PC-3 (cell line): ENCODE measurements at regions not wholly inside any gene's neighbourhood (a gene's known extent, or its start where the extent isn't known, plus 50 kb on each side); places are given as distances from the start of the nearest gene placed in this dataset.

Source experiments
- ATAC-seq: fragments of 200-7000 bp; cut with Tn5 transposase; 2 replicates; pipeline ENCODE4 v1.9.1; 2020; ENCODE audit warnings: mild to moderate bottlenecking, moderate library complexity
- BruUV-seq: library from RNA; stranded (reverse); fragments of 400-500 nt; replicated peaks from 2 replicates; lab custom pipeline; 2021; lab: Mats Ljungman, UMichigan
- CTCF ChIA-PET: fragments of 300-600 bp; sonication (Branson Sonifier 250); formaldehyde crosslinking; loops from one replicate; lab custom pipeline; 2022; ENCODE audit warnings: antibody characterized with exemption; lab: Charles Lee
- POLR2A ChIA-PET: fragments of 300-600 bp; sonication (Branson Sonifier 250); formaldehyde crosslinking; loops from one replicate; lab custom pipeline; 2022; ENCODE audit warnings: antibody characterized with exemption; ENCODE audit not compliant: unreplicated experiment; lab: Charles Lee
- DNase-seq: peaks from one replicate; pipeline ENCODE4 v3.0.0-alpha.2; 2015
- H2AFZ ChIP-seq: fragments of 300-600 bp; sonication (generic); 2 replicates; pipeline ENCODE4 v1.6.0; 2016; ENCODE audit warnings: antibody characterized with exemption, low read length
- H3F3A ChIP-seq: fragments of 300-600 bp; sonication (generic); one replicate; pipeline ENCODE4 v1.6.0; 2017; ENCODE audit warnings: antibody characterized with exemption, low read length, control low read depth, mild to moderate bottlenecking; ENCODE audit not compliant: unreplicated experiment
- H3K27ac ChIP-seq: fragments of 300-600 bp; sonication (generic); 2 replicates; pipeline ENCODE4 v1.5.1; 2016; ENCODE audit warnings: mild to moderate bottlenecking, low read length
- H3K27me3 ChIP-seq: fragments of 300-600 bp; sonication (generic); 2 replicates; pipeline ENCODE4 v1.6.1; 2016; ENCODE audit warnings: low read length, mixed read lengths
- H3K36me3 ChIP-seq: fragments of 300-600 bp; sonication (generic); 2 replicates; pipeline ENCODE4 v1.6.1; 2016; ENCODE audit warnings: low read depth, mixed run types, low read length, mixed read lengths
- H3K4me1 ChIP-seq: fragments of 300-600 bp; sonication (generic); 2 replicates; pipeline ENCODE4 v1.5.1; 2016; ENCODE audit warnings: low read length; ENCODE audit not compliant: insufficient read depth
- H3K4me2 ChIP-seq: fragments of 300-600 bp; sonication (generic); 2 replicates; pipeline ENCODE4 v1.6.0; 2016; ENCODE audit warnings: low read length
- H3K4me3 ChIP-seq: fragments of 300-600 bp; sonication (generic); 2 replicates; pipeline ENCODE4 v1.5.1; 2016; ENCODE audit warnings: mild to moderate bottlenecking, low read length, mixed read lengths
- H3K79me2 ChIP-seq: fragments of 300-600 bp; sonication (generic); 2 replicates; pipeline ENCODE4 v1.6.1; 2017; ENCODE audit warnings: low read length, mixed read lengths
- H3K9ac ChIP-seq: fragments of 300-600 bp; sonication (generic); 2 replicates; pipeline ENCODE4 v1.6.0; 2016; ENCODE audit warnings: mild to moderate bottlenecking, low read length
- H3K9me2 ChIP-seq: fragments of 300-600 bp; sonication (generic); replicated peaks from 2 replicates; pipeline ENCODE4 v1.6.1; 2016; ENCODE audit warnings: mixed run types, low read length, mixed read lengths
- H3K9me3 ChIP-seq: fragments of 300-600 bp; sonication (generic); 2 replicates; pipeline ENCODE4 v1.6.1; 2016; ENCODE audit warnings: low read length, mixed read lengths
- H4K20me1 ChIP-seq: fragments of 300-600 bp; sonication (generic); 2 replicates; pipeline ENCODE4 v1.6.1; 2016; ENCODE audit warnings: low read length, mixed read lengths
- CTCF ChIP-seq: fragments of 300-600 bp; sonication (generic); conservative IDR thresholded peaks from 2 replicates; pipeline ENCODE4 v1.5.1; 2017; ENCODE audit warnings: antibody characterized with exemption, low read depth, mild to moderate bottlenecking, low read length
- EZH2 ChIP-seq: fragments of 300-600 bp; sonication (generic); IDR thresholded peaks from one replicate; pipeline ENCODE4 v1.6.1; 2017; ENCODE audit warnings: antibody characterized with exemption, mild to moderate bottlenecking, low read length; ENCODE audit not compliant: unreplicated experiment
- EZH2phosphoT487 ChIP-seq: fragments of 300-600 bp; sonication (generic); IDR thresholded peaks from 2 replicates; pipeline ENCODE4 v1.6.1; 2018; ENCODE audit warnings: mild to moderate bottlenecking, antibody characterized with exemption, low read length, borderline replicate concordance
- intact Hi-C: fragments of 100-400 bp; cut with micrococcal nuclease; formaldehyde crosslinking; loops from 2 replicates; pipeline ENCODE4 v1.9.0; 2023

- TF ChIP-seq EZH2 = no peak
- H4K20me1 ChIP-seq = no peaks in the 10 kb centered on the region
- ATAC-seq (no peak), DNase-seq (no peak)
- no peak overlapping the region for H3K27ac ChIP-seq
- H2AFZ ChIP-seq = no peak overlapping the region
- no peaks in the 10 kb centered on the region for H3K79me2 ChIP-seq
- no peaks in the 10 kb centered on the region for H3F3A ChIP-seq
- POLR2A ChIA-PET = no interaction called here
- H3K27me3 ChIP-seq = no peaks in the 10 kb centered on the region
- H3K9ac ChIP-seq = no peak overlapping the region
- intact Hi-C loops = no loop called here
- CTCF ChIA-PET = no interaction called here
- no peaks in the 10 kb centered on the region for H3K9me2 ChIP-seq
- no peak overlapping the region for H3K4me3 ChIP-seq
- H3K9me3 ChIP-seq = no peaks in the 10 kb centered on the region
- no TSS peak for BruUV-seq
- no peaks in the 10 kb centered on the region for H3K4me1 ChIP-seq
- no peak overlapping the region for H3K4me2 ChIP-seq
- no peaks in the 10 kb centered on the region for H3K36me3 ChIP-seq
Observed at GRCh38 chrX:122880952-122881351, 303.1 kb upstream of the GRIA3 start.

- H3K79me2 ChIP-seq = no peaks in the 10 kb centered on the region
- ChIA-PET CTCF (no interaction called here), POLR2A (no interaction called here)
- BruUV-seq = no TSS peak
- no peak overlapping the region for H3K27ac ChIP-seq
- H2AFZ ChIP-seq = no peak overlapping the region
- H3K27me3 ChIP-seq = no peaks in the 10 kb centered on the region
- DNase-seq = no peak
- H3K9me3 ChIP-seq = no peaks in the 10 kb centered on the region
- no peaks in the 10 kb centered on the region for H4K20me1 ChIP-seq
- H3K9ac ChIP-seq = no peak overlapping the region
- no peak for TF ChIP-seq CTCF
- TF ChIP-seq EZH2 = no peak
- TF ChIP-seq EZH2phosphoT487 = no peak
- no peaks in the 10 kb centered on the region for H3F3A ChIP-seq
- no peak for ATAC-seq
- H3K4me2 ChIP-seq = no peak overlapping the region
- no peaks in the 10 kb centered on the region for H3K36me3 ChIP-seq
- intact Hi-C loops = no loop called here
- no peaks in the 10 kb centered on the region for H3K4me1 ChIP-seq
- no peak overlapping the region for H3K4me3 ChIP-seq
- H3K9me2 ChIP-seq = no peaks in the 10 kb centered on the region
Observed at GRCh38 chrX:122890729-122891128, 293.3 kb upstream of the GRIA3 start.

- Histone ChIP-seq H3K27ac (no peak overlapping the region), H3K9me2 (no peaks in the 10 kb centered on the region), H3K36me3 (no peaks in the 10 kb centered on the region), H4K20me1 (no peaks in the 10 kb centered on the region), H3K4me2 (no peak overlapping the region), H3K79me2 (no peaks in the 10 kb centered on the region), H3K9ac (no peak overlapping the region), H3K4me3 (no peak overlapping the region), H3K27me3 (no peaks in the 10 kb centered on the region), H3K4me1 (no peaks in the 10 kb centered on the region), H2AFZ (no peak overlapping the region), H3K9me3 (no peaks in the 10 kb centered on the region), H3F3A (no peaks in the 10 kb centered on the region)
- DNase-seq (no peak), ATAC-seq (no peak)
- no TSS peak for BruUV-seq
- ChIA-PET POLR2A (no interaction called here), CTCF (no interaction called here)
- intact Hi-C loops = no loop called here
- TF ChIP-seq EZH2phosphoT487 (no peak), EZH2 (no peak), CTCF (no peak)
Observed at GRCh38 chrX:122906726-122907125, 277.4 kb upstream of the GRIA3 start.
